DMS 273 treated with DMSO at 0.1 percent for 48 hours (cell line): ENCODE measurements at regions not wholly inside any gene's neighbourhood (a gene's known extent, or its start where the extent isn't known, plus 50 kb on each side); places are given as distances from the start of the nearest gene placed in this dataset.

Experiments used
- DNase-seq: peaks from one replicate; lab custom pipeline; 2025; lab: John Stamatoyannopoulos, UW

- no peak for DNase-seq
Measured at GRCh38 chr6:145159921-145160320, 575.4 kb downstream of the EPM2A start.

DNA sequence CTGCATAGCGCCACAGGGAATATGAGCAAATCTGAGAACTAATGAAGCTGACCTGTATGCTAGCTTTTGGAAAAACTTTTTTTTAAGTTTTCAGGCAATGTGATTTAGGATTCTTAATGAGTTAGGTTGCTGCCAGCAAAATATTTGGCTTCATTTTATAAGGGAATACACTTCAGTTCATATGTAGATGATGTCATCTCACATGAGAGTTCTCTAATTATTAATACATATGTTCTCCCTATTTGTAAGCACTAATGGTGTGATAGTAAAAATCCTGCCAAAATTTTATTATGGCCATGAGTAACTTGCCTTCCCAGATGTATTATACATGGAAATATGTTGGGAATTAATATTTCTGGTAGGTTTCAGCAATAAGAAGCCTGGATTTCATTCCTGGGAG is 573.8 kb downstream of the EPM2A start:
- no peak for DNase-seq

DNA sequence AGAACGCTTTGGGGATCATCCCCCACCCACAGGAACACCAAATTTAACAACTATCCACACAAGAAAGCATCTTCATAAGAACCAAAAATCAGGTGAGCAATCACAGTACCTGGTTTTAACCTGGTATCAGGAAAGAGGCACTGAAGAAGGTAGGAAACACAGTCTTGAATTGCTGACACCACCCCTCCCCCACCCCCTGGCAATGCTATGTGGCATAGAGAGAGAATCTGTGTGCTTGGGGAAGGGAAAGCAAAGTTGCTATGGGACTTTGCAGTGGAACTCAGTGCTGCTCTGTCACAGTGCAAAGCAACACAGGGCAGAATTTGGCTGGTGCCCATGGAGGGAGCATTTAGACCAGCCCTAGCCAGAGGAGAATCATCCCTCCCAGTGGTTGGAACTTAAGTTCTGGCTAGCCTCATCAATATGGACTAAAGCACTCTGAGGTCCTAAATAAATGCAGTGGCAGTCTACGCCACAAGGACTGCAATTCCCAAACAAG is 565.5 kb downstream of the EPM2A start:
- DNase-seq: no peak

GRCh38 chr6:145175470-145175869 is 559.9 kb downstream of the EPM2A start:
- no peak for DNase-seq

DNA sequence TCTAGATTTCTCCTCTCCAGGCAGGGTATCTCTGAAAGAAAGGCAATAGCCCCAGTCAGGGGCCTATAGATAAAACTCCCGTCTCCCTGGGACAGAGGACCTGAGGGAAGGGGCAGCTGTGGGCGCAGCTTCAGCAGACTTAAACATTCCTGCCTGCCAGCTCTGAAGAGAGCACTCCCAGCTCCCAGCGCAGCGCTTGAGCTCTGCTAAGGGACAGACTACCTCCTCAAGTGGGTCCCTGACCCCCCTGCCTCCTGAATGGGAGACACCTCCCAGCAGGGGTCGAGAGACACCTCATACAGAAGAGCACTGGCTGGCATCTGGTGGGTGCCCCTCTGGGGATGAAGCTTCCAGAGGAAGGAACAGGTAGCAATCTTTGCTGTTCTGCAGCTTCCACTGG is 556.9 kb downstream of the EPM2A start:
- no peak for DNase-seq

- no peak for DNase-seq
Measured at GRCh38 chr6:145187491-145188206, 547.7 kb downstream of the EPM2A start.

GRCh38 chr6:145189836-145190235 is 545.5 kb downstream of the EPM2A start:
- DNase-seq: no peak

GRCh38 chr6:145194389-145194788 is 540.9 kb downstream of the EPM2A start:
- no peak for DNase-seq

GRCh38 chr6:145199961-145200360 is 535.4 kb downstream of the EPM2A start:
- no peak for DNase-seq

DNA sequence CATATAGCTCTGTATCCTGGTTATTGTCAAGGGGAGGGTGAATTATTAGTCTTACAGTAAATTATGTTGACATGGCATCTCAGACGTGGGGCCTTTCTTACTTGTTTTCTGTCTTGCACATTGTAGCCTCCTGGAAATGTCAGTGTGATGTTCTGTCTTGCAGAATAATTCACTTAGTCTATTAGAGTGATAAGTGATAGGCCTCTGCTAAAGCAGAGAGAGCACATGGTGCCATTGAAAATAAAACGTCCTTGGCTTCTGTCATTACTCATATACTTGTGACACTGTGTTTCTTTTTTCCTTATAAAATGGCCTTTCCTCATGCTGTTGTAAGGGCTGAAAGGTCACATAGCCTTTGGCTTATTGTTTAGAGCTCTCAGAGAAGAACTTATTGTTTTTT is 531.0 kb downstream of the EPM2A start:
- DNase-seq: no peak

DNA sequence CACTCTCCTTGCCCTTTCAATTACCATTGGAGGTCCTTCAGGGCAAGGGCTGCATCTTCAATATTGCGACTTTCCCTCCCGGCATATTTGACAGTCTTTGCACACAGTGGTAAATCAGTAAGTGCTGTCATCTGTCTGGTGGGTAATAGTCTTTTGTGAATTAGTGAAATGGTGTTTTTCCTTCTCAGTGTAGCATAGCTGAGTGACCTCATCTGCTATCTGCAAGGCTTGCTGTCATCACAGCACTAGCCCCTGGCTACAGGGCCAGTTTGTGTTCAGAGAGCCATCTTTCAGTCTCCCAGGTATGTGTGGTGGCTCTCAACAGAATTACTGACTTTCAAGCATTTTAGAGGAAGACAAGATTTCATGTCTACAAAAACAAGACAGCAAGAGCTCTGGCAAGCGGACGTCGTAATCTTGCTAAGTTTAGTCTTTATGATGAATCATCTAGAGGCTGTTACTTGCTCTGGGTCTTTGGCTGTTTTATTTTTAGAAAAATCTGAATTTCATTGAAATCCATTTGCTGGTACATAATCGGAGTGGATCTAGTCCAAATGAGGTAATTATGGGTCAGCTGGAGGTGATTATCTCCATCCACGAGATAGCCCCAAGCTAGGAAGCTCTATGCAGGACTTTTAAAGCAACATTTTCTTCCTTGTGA is 528.9 kb downstream of the EPM2A start:
- no peak for DNase-seq

GRCh38 chr6:145208474-145208873 is 526.8 kb downstream of the EPM2A start:
- no peak for DNase-seq

DNA sequence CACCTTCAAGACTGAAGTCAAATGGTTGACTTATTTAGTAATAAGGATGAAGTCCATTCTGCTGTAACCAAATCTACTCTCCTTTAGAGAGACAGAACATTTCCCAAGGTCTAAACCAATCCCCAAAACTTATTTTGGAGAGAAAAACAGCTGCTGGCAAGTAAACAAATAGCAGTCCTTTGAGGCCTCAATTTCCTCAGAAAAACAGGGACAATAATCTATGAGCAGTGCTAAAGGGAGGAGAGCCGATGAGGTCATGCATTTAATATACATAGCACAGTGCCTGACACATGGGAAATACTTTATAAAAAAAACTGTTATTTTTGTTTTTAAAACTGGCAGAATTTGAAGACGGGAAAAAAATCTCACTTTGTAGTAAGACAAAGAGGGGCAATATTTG is 526.0 kb downstream of the EPM2A start:
- no peak for DNase-seq

DNA sequence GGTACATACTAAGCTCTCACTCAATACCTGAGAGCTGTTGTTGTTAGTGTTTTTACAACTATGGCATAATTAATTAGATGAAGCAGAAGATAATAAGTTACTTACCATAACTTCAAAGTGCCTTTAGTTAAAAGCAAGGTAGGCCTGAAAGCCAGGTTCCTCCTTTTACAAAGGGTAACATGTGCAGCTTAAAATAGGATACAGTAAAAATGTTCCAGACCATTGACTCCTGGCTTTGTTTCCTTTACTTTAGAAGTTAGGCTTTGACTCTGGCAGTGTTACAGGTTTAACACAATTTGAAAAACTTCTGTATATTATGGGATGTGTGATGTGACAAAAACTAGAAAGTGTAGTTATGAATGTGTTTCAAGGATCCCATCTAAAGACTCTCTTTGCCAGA is 522.5 kb downstream of the EPM2A start:
- no peak for DNase-seq

- DNase-seq: no peak
Measured at GRCh38 chr6:145213614-145214013, 521.7 kb downstream of the EPM2A start.

- no peak for DNase-seq
Measured at GRCh38 chr6:145214570-145214969, 520.8 kb downstream of the EPM2A start.

DNA sequence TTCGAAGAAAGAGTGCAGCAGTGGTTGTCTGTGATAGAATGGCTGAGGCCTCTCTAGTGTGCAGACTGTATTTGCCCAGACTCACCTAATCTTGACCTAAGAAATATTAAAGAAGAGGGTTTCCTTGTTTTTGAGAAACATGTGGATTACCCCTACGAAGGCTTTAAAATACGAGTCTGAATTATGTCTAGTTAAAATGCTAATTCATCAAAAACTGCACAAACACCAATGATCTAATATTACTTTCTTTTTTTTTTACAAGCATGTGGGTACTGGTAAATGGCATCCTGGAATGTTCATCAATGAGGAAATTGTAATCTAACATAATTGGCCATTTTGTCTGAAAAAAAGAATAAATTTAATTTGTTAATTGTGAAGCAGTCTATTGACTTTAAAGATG is 510.9 kb downstream of the EPM2A start:
- DNase-seq: no peak

GRCh38 chr6:145225500-145225899 is 509.8 kb downstream of the EPM2A start:
- no peak for DNase-seq

DNA sequence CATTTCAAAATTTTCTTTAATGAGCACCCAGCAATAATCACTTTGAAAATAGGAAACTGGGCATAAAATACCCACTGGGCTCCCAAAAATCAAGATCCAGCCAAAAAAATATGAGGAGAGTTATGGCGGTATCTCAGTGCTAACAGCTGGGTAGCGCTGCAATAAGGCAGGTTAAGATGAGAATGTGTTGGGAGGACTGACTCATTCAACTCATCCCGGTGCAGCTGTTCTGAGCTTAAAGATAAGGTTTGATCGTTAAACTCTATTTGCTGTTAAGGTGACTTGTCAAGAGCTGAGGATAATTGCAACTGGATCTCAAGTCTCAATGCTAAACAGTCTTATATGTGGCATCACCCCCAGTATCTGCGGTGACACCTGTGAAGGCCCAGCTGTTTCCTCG is 507.7 kb downstream of the EPM2A start:
- DNase-seq: no peak

DNA sequence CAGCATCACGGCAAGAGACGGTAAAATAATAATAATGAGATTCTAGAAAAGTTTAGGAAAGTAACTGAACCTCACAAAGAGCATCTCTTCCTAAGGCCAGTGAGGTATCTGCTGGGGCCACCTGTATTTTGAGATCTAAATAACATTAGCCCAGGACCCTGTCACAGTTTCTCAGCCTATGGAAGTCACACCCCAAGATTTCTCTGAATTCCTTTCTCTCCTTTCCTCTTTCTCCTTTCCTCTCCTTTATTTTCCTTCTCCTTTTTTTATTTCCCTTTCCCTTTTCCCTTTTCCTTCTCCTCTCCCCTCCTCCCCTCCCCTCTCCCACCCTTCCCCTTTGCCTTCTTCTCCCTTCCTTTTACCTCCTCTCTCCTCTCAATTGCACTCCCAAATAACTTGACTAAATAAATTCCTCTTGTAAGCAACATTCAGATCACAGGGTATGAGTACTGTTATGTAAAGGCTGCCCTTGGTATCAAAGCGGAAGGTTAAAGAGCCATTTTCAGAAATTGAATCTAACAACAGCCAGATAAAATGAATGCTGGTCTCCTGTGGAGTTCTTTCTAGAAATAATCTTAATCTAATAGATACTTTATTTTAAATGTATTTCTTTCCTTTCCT is 506.2 kb downstream of the EPM2A start:
- no peak for DNase-seq

GRCh38 chr6:145233955-145234354 is 501.4 kb downstream of the EPM2A start:
- no peak for DNase-seq

DNA sequence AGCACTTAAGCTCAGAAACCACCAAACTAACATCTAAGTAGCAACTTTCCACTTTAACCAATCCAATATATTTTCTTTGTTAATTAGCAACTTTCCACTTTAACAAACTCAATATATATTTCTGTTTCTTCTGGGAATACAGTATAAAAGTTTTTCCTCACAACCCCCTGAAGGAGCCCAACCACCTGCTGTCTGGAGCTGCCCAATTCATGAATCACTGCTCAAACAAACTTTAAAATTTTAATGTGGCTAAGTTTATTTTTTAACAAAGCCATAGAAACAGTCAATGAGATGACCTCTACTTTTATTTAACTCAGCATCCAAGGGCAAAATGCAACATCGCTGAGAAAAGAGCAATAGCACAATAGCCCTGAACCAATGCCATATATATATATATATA is 500.1 kb downstream of the EPM2A start:
- no peak for DNase-seq

- DNase-seq: no peak
Measured at GRCh38 chr6:145238787-145239186, 496.5 kb downstream of the EPM2A start.
